HEK293 (cell line): ENCODE measurements at regions not wholly inside any gene's neighbourhood (a gene's known extent, or its start where the extent isn't known, plus 50 kb on each side); places are given as distances from the start of the nearest gene placed in this dataset.

Experiments used
- CTCF ChIA-PET: fragments of 350-600 bp; formaldehyde crosslinking; extraction: SDS; loops from one replicate; lab custom pipeline; 2021; ENCODE audit warnings: antibody characterized with exemption; lab: Yijun Ruan, JAX
- POLR2A ChIA-PET: fragments of 300-600 bp; formaldehyde crosslinking; extraction: SDS; loops from one replicate; lab custom pipeline; 2020; ENCODE audit warnings: antibody characterized with exemption, inconsistent platforms; lab: Yijun Ruan, JAX
- H3K27ac ChIP-seq: fragments of 200-500 bp; sonication (Bioruptor generic); 2 replicates; pipeline ENCODE4 v1.5.1; 2014; ENCODE audit warnings: low read depth, low read length, control low read depth, inconsistent platforms; ENCODE audit errors: extremely low read depth
- H3K36me3 ChIP-seq, 2 experiments: fragments of 200-500 bp in 1 of 2; sonication (Bioruptor generic) in 1 of 2; 1 replicate in 1 of 2; 2 replicates in 1 of 2; pipeline ENCODE4 v1.5.1; 2014 to 2017; ENCODE audit warnings: inconsistent platforms in 2 of 2, low read length in 2 of 2; ENCODE audit not compliant: control insufficient read depth in 2 of 2, insufficient read depth in 1 of 2
- H3K4me1 ChIP-seq: fragments of 200-500 bp; sonication (Bioruptor generic); 2 replicates; pipeline ENCODE4 v1.5.1; 2014; ENCODE audit warnings: mild to moderate bottlenecking, low read length, inconsistent platforms; ENCODE audit not compliant: control insufficient read depth, insufficient read depth
- H3K4me3 ChIP-seq: 2 replicates; pipeline ENCODE4 v1.5.1; 2011; ENCODE audit warnings: low read depth, mild to moderate bottlenecking, control low read depth, low read length, moderate library complexity
- H3K9me3 ChIP-seq: fragments of 200-500 bp; sonication (Bioruptor generic); 2 replicates; pipeline ENCODE4 v1.5.1; 2014; ENCODE audit warnings: low read depth, low read length, inconsistent platforms; ENCODE audit not compliant: control insufficient read depth, insufficient read depth
- CTCF ChIP-seq: fragments of 450-650 bp; formaldehyde crosslinking; IDR thresholded peaks from 2 replicates; pipeline ENCODE4 v1.5.1; 2016; ENCODE audit warnings: missing biosample characterization, missing genetic modification characterization
- GLI2 ChIP-seq: fragments of 450-650 bp; formaldehyde crosslinking; IDR thresholded peaks from 2 replicates; pipeline ENCODE4; 2017; ENCODE audit warnings: missing biosample characterization, missing genetic modification characterization, low read depth, borderline replicate concordance
- HOXC10 ChIP-seq: sonication (generic); formaldehyde crosslinking; IDR thresholded peaks from 2 replicates; pipeline ENCODE4 v1.8.1; 2023; ENCODE audit warnings: mild to moderate bottlenecking, missing genetic modification reagents
- INSM2 ChIP-seq: fragments of 450-650 bp; formaldehyde crosslinking; IDR thresholded peaks from 2 replicates; pipeline ENCODE4 v1.5.1; 2016; ENCODE audit warnings: missing biosample characterization, missing genetic modification characterization
- MZF1 ChIP-seq: fragments of 450-650 bp; formaldehyde crosslinking; IDR thresholded peaks from 2 replicates; pipeline ENCODE4 v1.5.1; 2017; ENCODE audit warnings: missing biosample characterization, missing genetic modification characterization, borderline replicate concordance
- OVOL3 ChIP-seq: fragments of 450-650 bp; formaldehyde crosslinking; IDR thresholded peaks from 2 replicates; pipeline ENCODE4 v1.5.1; 2016; ENCODE audit warnings: missing biosample characterization, missing genetic modification characterization
- PATZ1 ChIP-seq: fragments of 450-650 bp; formaldehyde crosslinking; IDR thresholded peaks from 2 replicates; pipeline ENCODE4 v1.5.1; 2016; ENCODE audit warnings: missing biosample characterization, missing genetic modification characterization
- ZBTB8A ChIP-seq: fragments of 450-650 bp; formaldehyde crosslinking; IDR thresholded peaks from 2 replicates; pipeline ENCODE4 v1.5.1; 2016; ENCODE audit warnings: missing biosample characterization, missing genetic modification characterization
- ZFP3 ChIP-seq: fragments of 450-650 bp; formaldehyde crosslinking; IDR thresholded peaks from 2 replicates; pipeline ENCODE4 v1.5.1; 2016; ENCODE audit warnings: low read depth, missing biosample characterization, missing genetic modification characterization
- ZNF223 ChIP-seq: fragments of 450-650 bp; formaldehyde crosslinking; IDR thresholded peaks from 2 replicates; pipeline ENCODE4 v1.5.1; 2016; ENCODE audit warnings: missing biosample characterization, missing genetic modification characterization
- ZNF26 ChIP-seq: fragments of 450-650 bp; formaldehyde crosslinking; IDR thresholded peaks from 2 replicates; pipeline ENCODE4 v1.5.1; 2016; ENCODE audit warnings: missing biosample characterization, missing genetic modification characterization
- ZNF362 ChIP-seq: fragments of 450-650 bp; formaldehyde crosslinking; IDR thresholded peaks from 2 replicates; pipeline ENCODE4 v1.5.1; 2016; ENCODE audit warnings: missing biosample characterization, missing genetic modification characterization
- ZNF571 ChIP-seq: fragments of 450-650 bp; formaldehyde crosslinking; IDR thresholded peaks from 2 replicates; pipeline ENCODE4 v1.5.0; 2017; ENCODE audit warnings: missing biosample characterization, missing genetic modification characterization
- ZNF596 ChIP-seq: fragments of 450-650 bp; IDR thresholded peaks from 2 replicates; pipeline ENCODE4 v1.5.0; 2018; ENCODE audit warnings: missing biosample characterization, mild to moderate bottlenecking, missing genetic modification characterization, moderate library complexity
- ZNF600 ChIP-seq: fragments of 450-650 bp; formaldehyde crosslinking; IDR thresholded peaks from 2 replicates; pipeline ENCODE4 v1.5.1; 2016; ENCODE audit warnings: missing biosample characterization, missing genetic modification characterization
- ZNF624 ChIP-seq: fragments of 450-650 bp; formaldehyde crosslinking; IDR thresholded peaks from 2 replicates; pipeline ENCODE4 v1.5.1; 2017; ENCODE audit warnings: missing biosample characterization, missing genetic modification characterization
- ZNF654 ChIP-seq: fragments of 450-650 bp; formaldehyde crosslinking; IDR thresholded peaks from 2 replicates; pipeline ENCODE4 v1.5.1; 2016; ENCODE audit warnings: low read depth, missing biosample characterization, missing genetic modification characterization
- ZNF670 ChIP-seq: fragments of 450-650 bp; formaldehyde crosslinking; IDR thresholded peaks from 2 replicates; pipeline ENCODE4 v1.5.1; 2016; ENCODE audit warnings: missing biosample characterization, missing genetic modification characterization, low read depth
- ZNF768 ChIP-seq: fragments of 450-650 bp; formaldehyde crosslinking; IDR thresholded peaks from 2 replicates; pipeline ENCODE4 v1.5.1; 2018; ENCODE audit warnings: missing biosample characterization, mild to moderate bottlenecking, missing genetic modification characterization

- no peak for TF ChIP-seq ZNF362 (tag by site-specific recombination)
- Histone ChIP-seq H3K4me3 (no peak overlapping the region), H3K9me3 (no peaks in the 10 kb centered on the region), H3K27ac (no peak overlapping the region), H3K36me3 (no peaks in the 10 kb centered on the region), H3K4me1 (no peaks in the 10 kb centered on the region)
- POLR2A ChIA-PET = no interaction called here
- CTCF ChIA-PET = no interaction called here
These were observed 100.6 kb upstream of the ATP11B start for GRCh38 chr3:182692695-182693094.

GRCh38 chr3:182693723-182694122 lies 99.6 kb upstream of the ATP11B start:
- TF ChIP-seq OVOL3 (tag by site-specific recombination) (no peak), MZF1 (no peak), ZNF768 (tag by site-specific recombination) (no peak), INSM2 (no peak), ZNF600 (tag by site-specific recombination) (no peak), ZNF571 (tag by site-specific recombination) (no peak), GLI2 (tag by site-specific recombination) (no peak), HOXC10 (CRISPR knock-in tag) (no peak), ZNF223 (tag by site-specific recombination) (no peak), ZNF670 (tag by site-specific recombination) (no peak)
- Histone ChIP-seq H3K27ac (no peak overlapping the region), H3K36me3 (no peaks in the 10 kb centered on the region), H3K4me3 (no peak overlapping the region), H3K9me3 (no peaks in the 10 kb centered on the region), H3K4me1 (peaks cover 3% of the 10 kb centered on the region)
- CTCF ChIA-PET = no interaction called here
- POLR2A ChIA-PET = no interaction called here

GRCh38 chr3:182696916-182697315 lies 96.4 kb upstream of the ATP11B start:
- H3K27ac ChIP-seq = no peak overlapping the region
- TF ChIP-seq ZNF624 (tag by site-specific recombination) (no peak), GLI2 (tag by site-specific recombination) (no peak)
- ChIA-PET POLR2A (interaction anchor here (0.6 kb wide), 1 partner anchor 29 kb away, joined by 6 read pairs; no protein-coding TSS in a partner anchor), CTCF (no interaction called here)
- peaks cover 3% of the 10 kb centered on the region for H3K4me1 ChIP-seq
- no peak overlapping the region for H3K4me3 ChIP-seq
- no peaks in the 10 kb centered on the region for H3K9me3 ChIP-seq
- H3K36me3 ChIP-seq = no peaks in the 10 kb centered on the region

- ChIA-PET CTCF (no interaction called here), POLR2A (no interaction called here)
- no peak overlapping the region for H3K27ac ChIP-seq
- TF ChIP-seq PATZ1 (tag by site-specific recombination) = peak; percentile 85; the same call in 1 of the 2 replicates
- no peak for TF ChIP-seq ZNF26 (tag by site-specific recombination)
- no peak for TF ChIP-seq CTCF
- no peak for TF ChIP-seq ZNF768 (tag by site-specific recombination)
- peak; percentile 33; the same call in 1 of the 2 replicates for TF ChIP-seq ZBTB8A (tag by site-specific recombination)
- no peak for TF ChIP-seq ZFP3 (tag by site-specific recombination)
- TF ChIP-seq ZNF654 (tag by site-specific recombination) = no peak
- TF ChIP-seq ZNF596 (tag by site-specific recombination) = peak; percentile 57; the same call in 1 of the 2 replicates
These were observed 95.9 kb upstream of the ATP11B start for GRCh38 chr3:182697345-182697919.

More at GRCh38 chr3:182697345-182697919, 95.9 kb upstream of the ATP11B start:
- H3K9me3 ChIP-seq = no peaks in the 10 kb centered on the region
- H3K36me3 ChIP-seq = no peaks in the 10 kb centered on the region
- peaks cover 3% of the 10 kb centered on the region for H3K4me1 ChIP-seq
- H3K4me3 ChIP-seq = no peak overlapping the region
